Effector CD4-positive, alpha-beta T cell (primary cell): ENCODE measurements at regions not wholly inside any gene's neighbourhood (a gene's known extent, or its start where the extent isn't known, plus 50 kb on each side); places are given as distances from the start of the nearest gene placed in this dataset.

Experiments used
- DNase-seq: peaks from one replicate; pipeline ENCODE4 v3.0.0-alpha.2; 2020

- DNase-seq, result no peak
These were observed 525.1 kb downstream of the LMO7 start for GRCh38 chr13:76160961-76161925.

GRCh38 chr13:76160506-76160905, 524.4 kb downstream of the LMO7 start:
- no peak for DNase-seq

GRCh38 chr13:76157926-76158325, 521.8 kb downstream of the LMO7 start:
- DNase-seq, result no peak

- no peak for DNase-seq
These were observed 517.1 kb downstream of the LMO7 start for GRCh38 chr13:76153239-76153638.

DNA sequence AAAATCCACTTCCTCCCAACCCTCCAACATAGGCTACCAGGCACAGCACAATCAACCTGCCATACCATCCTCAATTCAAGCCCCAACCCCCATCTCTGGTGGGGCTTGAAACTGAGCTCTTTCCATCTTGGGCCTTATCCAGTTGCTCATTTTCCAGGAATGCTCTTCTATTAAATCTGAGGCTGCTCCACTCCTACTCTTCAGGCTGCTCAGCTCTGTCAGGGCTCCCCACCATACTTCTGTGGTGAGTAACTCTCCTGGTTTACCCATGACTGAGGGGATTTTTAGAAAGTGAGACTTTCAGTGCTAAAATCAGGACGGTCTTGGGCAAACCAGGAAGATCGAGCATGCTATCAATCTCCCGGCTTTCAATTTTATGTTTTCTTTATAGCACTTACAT, 512.8 kb downstream of the LMO7 start:
- DNase-seq, result no peak

GRCh38 chr13:76148374-76148773, 512.2 kb downstream of the LMO7 start:
- no peak for DNase-seq

- no peak for DNase-seq
These were observed 496.4 kb downstream of the LMO7 start for GRCh38 chr13:76132532-76132931.

GRCh38 chr13:76131551-76131950, 495.4 kb downstream of the LMO7 start:
- DNase-seq, result no peak

GRCh38 chr13:76129305-76130000, 493.3 kb downstream of the LMO7 start:
- DNase-seq, result no peak

- no peak for DNase-seq
These were observed 491.8 kb downstream of the LMO7 start for GRCh38 chr13:76127922-76128321.

DNA sequence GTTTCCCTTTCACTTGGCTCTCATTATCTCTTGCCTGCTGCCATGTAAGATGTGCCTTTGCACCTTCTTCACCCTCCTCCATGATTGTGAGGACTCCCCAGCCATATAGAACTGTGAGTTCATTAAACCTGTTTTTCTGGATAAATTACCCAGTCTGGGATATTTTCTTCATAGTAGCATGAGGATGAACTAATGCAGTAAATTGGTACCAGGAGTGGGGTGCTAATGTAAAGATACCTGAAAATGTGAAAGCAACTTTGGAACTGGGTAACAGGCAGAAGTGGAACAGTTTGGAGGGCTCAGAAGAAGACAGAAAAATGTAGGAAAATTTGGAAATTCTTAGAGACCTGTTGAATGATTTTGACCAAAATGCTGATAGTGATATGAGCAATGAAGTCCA, 487.4 kb downstream of the LMO7 start:
- DNase-seq, result no peak

DNA sequence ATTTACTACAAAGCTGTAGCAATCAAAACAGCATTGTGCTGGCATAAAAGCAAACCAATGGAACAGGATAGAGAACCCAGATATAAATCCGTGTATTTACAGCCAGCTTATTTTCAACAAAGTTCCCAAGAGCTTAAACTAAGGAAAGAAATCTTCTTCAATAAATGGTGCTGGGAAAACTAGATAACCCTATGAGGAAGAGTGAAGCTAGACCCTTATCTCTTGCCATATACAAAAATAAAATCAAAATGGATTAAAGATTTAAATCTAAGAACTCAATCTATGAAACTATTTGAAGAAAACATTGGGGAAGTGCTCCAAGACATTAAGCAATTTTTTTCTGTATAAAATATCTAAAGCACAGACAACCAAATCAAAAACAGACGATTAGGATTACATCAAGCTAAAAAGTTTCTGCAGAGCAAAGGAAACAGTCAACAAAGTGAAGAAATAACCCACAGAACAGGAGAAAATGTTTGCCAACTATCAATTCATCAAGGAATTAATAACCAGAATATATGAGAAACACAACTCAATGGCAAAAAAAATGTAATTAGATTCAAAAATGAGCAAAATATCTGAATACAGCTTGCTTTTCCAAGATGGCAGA, 480.7 kb downstream of the LMO7 start:
- no peak for DNase-seq

- DNase-seq, result no peak
These were observed 470.6 kb downstream of the LMO7 start for GRCh38 chr13:76106763-76107162.

DNA sequence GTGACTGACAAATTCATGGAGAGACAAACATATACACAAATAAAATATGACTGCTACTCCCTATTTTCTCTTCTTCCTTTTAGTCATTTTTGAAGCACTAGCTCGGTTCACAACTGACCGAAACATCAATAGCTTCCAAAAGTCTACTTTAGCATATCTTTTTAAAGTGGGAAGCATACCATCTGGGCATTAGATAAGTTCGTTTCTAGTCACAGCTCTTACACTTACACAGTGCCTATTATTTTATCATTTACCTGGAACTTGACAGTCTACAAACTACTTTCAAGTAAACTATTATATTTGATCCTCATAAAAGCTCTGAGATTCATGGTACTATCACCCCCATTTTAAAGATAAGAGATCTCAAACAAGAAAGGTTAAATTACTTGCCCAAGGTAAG, 458.5 kb downstream of the LMO7 start:
- no peak for DNase-seq

DNA sequence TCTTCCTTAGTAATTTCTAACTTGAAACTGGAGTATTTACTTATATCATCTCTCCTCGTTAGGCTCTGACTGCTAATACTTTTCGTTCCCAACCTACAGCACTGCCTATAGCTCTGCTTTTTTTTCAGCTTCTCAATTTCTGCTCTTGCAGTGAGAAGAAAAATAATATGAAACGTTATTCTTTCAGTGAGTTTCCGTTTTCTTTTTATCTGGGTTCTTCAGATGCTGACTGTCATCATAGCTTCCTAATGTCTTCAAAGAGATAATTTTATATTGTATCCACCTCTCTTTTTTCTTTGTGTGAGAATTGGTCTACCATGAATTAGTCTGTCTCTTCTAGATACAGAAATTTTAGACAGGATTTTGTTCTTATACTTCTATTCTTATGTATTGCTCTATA, 454.9 kb downstream of the LMO7 start:
- DNase-seq, result no peak

- DNase-seq, result no peak
These were observed 450.6 kb downstream of the LMO7 start for GRCh38 chr13:76086729-76087128.

GRCh38 chr13:76067850-76068249, 431.7 kb downstream of the LMO7 start:
- DNase-seq, result no peak

- DNase-seq, result no peak
These were observed 417.1 kb downstream of the LMO7 start for GRCh38 chr13:76053181-76053580.

- no peak for DNase-seq
These were observed 413.2 kb downstream of the LMO7 start for GRCh38 chr13:76049376-76049746.

GRCh38 chr13:76048675-76049375, 412.7 kb downstream of the LMO7 start:
- no peak for DNase-seq

- DNase-seq, result no peak
These were observed 412.0 kb downstream of the LMO7 start for GRCh38 chr13:76048131-76048530.

GRCh38 chr13:76043874-76044273, 407.7 kb downstream of the LMO7 start:
- no peak for DNase-seq
